HL-60 (cell line): ENCODE measurements at regions not wholly inside any gene's neighbourhood (a gene's known extent, or its start where the extent isn't known, plus 50 kb on each side); places are given as distances from the start of the nearest gene placed in this dataset.

Experiments used
- DNase-seq, 2 experiments: peaks; one replicate each; pipeline ENCODE4 v3.0.0-alpha.2; 2010 to 2020; ENCODE audit warnings: low read depth in 1 of 2, low spot score in 1 of 2
- H3K27ac ChIP-seq: fragments of 250-450 bp; sonication (Bioruptor Pico); replicated peaks from 2 replicates; pipeline ENCODE4 v1.5.1; 2020; ENCODE audit warnings: mild to moderate bottlenecking, moderate library complexity
- H3K27me3 ChIP-seq: fragments of 250-450 bp; sonication (Bioruptor Pico); 2 replicates; pipeline ENCODE4 v1.5.1; 2021; ENCODE audit warnings: mild to moderate bottlenecking, moderate library complexity; ENCODE audit not compliant: insufficient read depth, poor library complexity, severe bottlenecking
- H3K4me3 ChIP-seq: replicated peaks from 2 replicates; pipeline ENCODE4 v1.5.1; 2011; ENCODE audit warnings: mild to moderate bottlenecking, control low read depth, low read length; ENCODE audit not compliant: insufficient read depth
- CTCF ChIP-seq: IDR thresholded peaks from one replicate; pipeline ENCODE4 v1.5.1; 2011; ENCODE audit warnings: low read length, control low read depth, inconsistent platforms; ENCODE audit not compliant: insufficient read depth
- GABPA ChIP-seq: IDR thresholded peaks from 2 replicates; pipeline ENCODE4 v1.6.1; 2012; ENCODE audit warnings: low read depth
- POLR2AphosphoS5 ChIP-seq: IDR thresholded peaks from 2 replicates; pipeline ENCODE4 v1.6.1; 2012; ENCODE audit warnings: low read depth
- SPI1 ChIP-seq: IDR thresholded peaks from 2 replicates; pipeline ENCODE4 v1.6.1; 2012; ENCODE audit warnings: low read depth, mild to moderate bottlenecking, borderline replicate concordance
- TF ChIP-seq, protein P1 (sequence below): IDR thresholded peaks from 2 replicates; pipeline ENCODE4 v1.6.1; 2012; ENCODE audit warnings: low read depth; ENCODE audit not compliant: insufficient replicate concordance

GRCh38 chr12:90593596-90594295 is 361.2 kb downstream of the CCER1 start:
- Histone ChIP-seq H3K27me3 (no peaks in the 10 kb centered on the region), H3K4me3 (no peak overlapping the region), H3K27ac (no peak overlapping the region)
- DNase-seq = no peak
- TF ChIP-seq CTCF (no peak), SPI1 (no peak), POLR2AphosphoS5 (no peak), GABPA (no peak)
- TF ChIP-seq, protein P1, sequence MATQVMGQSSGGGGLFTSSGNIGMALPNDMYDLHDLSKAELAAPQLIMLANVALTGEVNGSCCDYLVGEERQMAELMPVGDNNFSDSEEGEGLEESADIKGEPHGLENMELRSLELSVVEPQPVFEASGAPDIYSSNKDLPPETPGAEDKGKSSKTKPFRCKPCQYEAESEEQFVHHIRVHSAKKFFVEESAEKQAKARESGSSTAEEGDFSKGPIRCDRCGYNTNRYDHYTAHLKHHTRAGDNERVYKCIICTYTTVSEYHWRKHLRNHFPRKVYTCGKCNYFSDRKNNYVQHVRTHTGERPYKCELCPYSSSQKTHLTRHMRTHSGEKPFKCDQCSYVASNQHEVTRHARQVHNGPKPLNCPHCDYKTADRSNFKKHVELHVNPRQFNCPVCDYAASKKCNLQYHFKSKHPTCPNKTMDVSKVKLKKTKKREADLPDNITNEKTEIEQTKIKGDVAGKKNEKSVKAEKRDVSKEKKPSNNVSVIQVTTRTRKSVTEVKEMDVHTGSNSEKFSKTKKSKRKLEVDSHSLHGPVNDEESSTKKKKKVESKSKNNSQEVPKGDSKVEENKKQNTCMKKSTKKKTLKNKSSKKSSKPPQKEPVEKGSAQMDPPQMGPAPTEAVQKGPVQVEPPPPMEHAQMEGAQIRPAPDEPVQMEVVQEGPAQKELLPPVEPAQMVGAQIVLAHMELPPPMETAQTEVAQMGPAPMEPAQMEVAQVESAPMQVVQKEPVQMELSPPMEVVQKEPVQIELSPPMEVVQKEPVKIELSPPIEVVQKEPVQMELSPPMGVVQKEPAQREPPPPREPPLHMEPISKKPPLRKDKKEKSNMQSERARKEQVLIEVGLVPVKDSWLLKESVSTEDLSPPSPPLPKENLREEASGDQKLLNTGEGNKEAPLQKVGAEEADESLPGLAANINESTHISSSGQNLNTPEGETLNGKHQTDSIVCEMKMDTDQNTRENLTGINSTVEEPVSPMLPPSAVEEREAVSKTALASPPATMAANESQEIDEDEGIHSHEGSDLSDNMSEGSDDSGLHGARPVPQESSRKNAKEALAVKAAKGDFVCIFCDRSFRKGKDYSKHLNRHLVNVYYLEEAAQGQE = no peak

GRCh38 chr12:90589956-90590355 is 365.0 kb downstream of the CCER1 start:
- no peak overlapping the region for H3K27ac ChIP-seq
- no peaks in the 10 kb centered on the region for H3K27me3 ChIP-seq
- no peak for DNase-seq
- no peak overlapping the region for H3K4me3 ChIP-seq
- TF ChIP-seq POLR2AphosphoS5 (no peak), GABPA (no peak), SPI1 (no peak), CTCF (no peak)

- Histone ChIP-seq H3K27ac (no peak overlapping the region), H3K4me3 (no peak overlapping the region), H3K27me3 (no peaks in the 10 kb centered on the region)
- TF ChIP-seq, protein P1 = no peak
- TF ChIP-seq CTCF (no peak), SPI1 (no peak), POLR2AphosphoS5 (no peak), GABPA (no peak)
- DNase-seq = no peak
Measured at GRCh38 chr12:90585640-90586304, 369.2 kb downstream of the CCER1 start.
